ENCODE measurements at regions not wholly inside any gene's neighbourhood (a gene's known extent, or its start where the extent isn't known, plus 50 kb on each side); places are given as distances from the start of the nearest gene placed in this dataset.

DNA sequence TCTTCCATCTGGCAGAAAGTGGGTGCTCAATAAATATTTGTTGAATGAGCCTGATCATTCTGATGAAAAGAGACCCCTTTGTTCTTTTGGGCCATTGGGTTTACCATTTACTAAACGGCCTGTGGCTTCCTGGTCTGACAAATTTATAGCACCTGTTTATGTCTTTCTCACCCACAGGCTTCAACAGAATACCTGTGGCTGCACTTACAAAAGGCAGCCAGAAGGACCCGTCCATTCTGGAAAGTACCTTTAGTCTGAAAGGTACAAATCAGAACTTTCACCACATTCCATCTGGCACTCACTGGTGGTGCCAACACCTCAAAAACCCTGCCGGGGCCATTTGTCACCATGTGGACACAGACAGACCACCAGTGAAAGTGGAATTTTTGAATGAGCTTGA is 167.5 kb downstream of the ETAA1 start:
- TF ChIP-seq, protein P1, sequence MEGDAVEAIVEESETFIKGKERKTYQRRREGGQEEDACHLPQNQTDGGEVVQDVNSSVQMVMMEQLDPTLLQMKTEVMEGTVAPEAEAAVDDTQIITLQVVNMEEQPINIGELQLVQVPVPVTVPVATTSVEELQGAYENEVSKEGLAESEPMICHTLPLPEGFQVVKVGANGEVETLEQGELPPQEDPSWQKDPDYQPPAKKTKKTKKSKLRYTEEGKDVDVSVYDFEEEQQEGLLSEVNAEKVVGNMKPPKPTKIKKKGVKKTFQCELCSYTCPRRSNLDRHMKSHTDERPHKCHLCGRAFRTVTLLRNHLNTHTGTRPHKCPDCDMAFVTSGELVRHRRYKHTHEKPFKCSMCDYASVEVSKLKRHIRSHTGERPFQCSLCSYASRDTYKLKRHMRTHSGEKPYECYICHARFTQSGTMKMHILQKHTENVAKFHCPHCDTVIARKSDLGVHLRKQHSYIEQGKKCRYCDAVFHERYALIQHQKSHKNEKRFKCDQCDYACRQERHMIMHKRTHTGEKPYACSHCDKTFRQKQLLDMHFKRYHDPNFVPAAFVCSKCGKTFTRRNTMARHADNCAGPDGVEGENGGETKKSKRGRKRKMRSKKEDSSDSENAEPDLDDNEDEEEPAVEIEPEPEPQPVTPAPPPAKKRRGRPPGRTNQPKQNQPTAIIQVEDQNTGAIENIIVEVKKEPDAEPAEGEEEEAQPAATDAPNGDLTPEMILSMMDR (conservative IDR thresholded peaks at IDR 0.05 in 1 of 2, IDR thresholded peaks at IDR 0.05 in 1 of 2; ENCODE audit: extremely low read depth in 1 of 2, insufficient read depth in 1 of 2, low read depth in 1 of 2, low read length in 2 of 2), result no peak
- no peak for TF ChIP-seq EZH2 (IDR thresholded peaks at IDR 0.05; ENCODE audit: borderline replicate concordance, low read length)
